ENCODE measurements at regions not wholly inside any gene's neighbourhood (a gene's known extent, or its start where the extent isn't known, plus 50 kb on each side); places are given as distances from the start of the nearest gene placed in this dataset.
"Not testable (repeated sequence)": the region's sequence is repeated elsewhere in the genome, so short reads cannot be mapped to it uniquely, and the experiment has no call there.

- Histone ChIP-seq H3K9me1 (replicated peaks; ENCODE audit: control insufficient read depth, extremely low read depth, insufficient read depth, low read length) (no peaks in the 10 kb centered on the region), H3K27me3 (ENCODE audit: control insufficient read depth in 2 of 2, insufficient read depth in 2 of 2, low read length in 2 of 2) (no peaks in the 10 kb centered on the region), H3K4me2 (ENCODE audit: insufficient read depth, low read length) (no peak overlapping the region), H4K20me1 (replicated peaks; ENCODE audit: control insufficient read depth, extremely low read depth, insufficient read depth, low read length) (no peaks in the 10 kb centered on the region), H3K36me3 (ENCODE audit: control insufficient read depth in 2 of 2, extremely low read depth in 1 of 2, insufficient read depth in 2 of 2, low read length in 2 of 2) (no peaks in the 10 kb centered on the region), H3K9me3 (replicated peaks; ENCODE audit: control insufficient read depth, insufficient read depth, low read length) (no peaks in the 10 kb centered on the region), H3K79me2 (ENCODE audit: control insufficient read depth, insufficient read depth, low read length) (no peaks in the 10 kb centered on the region), H2AFZ (ENCODE audit: low read depth, low read length) (no peak overlapping the region), H3K4me1 (ENCODE audit: control insufficient read depth, extremely low read depth, insufficient read depth, low read length) (peaks cover 8% of the 10 kb centered on the region), H3K9ac (replicated peaks; ENCODE audit: extremely low read depth, insufficient read depth, low read length) (no peak overlapping the region), H3K4me3 (replicated peaks in 1 of 3; ENCODE audit: insufficient read depth in 1 of 3, low read depth in 1 of 3, low read length in 3 of 3) (no peak overlapping the region), H3K27ac (ENCODE audit: insufficient read depth, low read depth, low read length) (no peak overlapping the region)
- CTCF ChIA-PET, result no interaction called here
- no TSS peak for BruUV-seq (replicated peaks)
- TF ChIP-seq GATA2 (IDR thresholded peaks at IDR 0.05; ENCODE audit: insufficient read depth, insufficient read length, low read depth, low read length), result no peak
- TF ChIP-seq EZH2 (IDR thresholded peaks at IDR 0.05; ENCODE audit: borderline replicate concordance, low read depth, low read length, severe bottlenecking), result no peak
- no peak for TF ChIP-seq POLR2AphosphoS5 (IDR thresholded peaks at IDR 0.05; ENCODE audit: insufficient read depth, low read depth, low read length)
- TF ChIP-seq MYC (IDR thresholded peaks at IDR 0.05; ENCODE audit: low read depth, low read length), result no peak
- TF ChIP-seq FOS (IDR thresholded peaks at IDR 0.05; ENCODE audit: borderline replicate concordance, insufficient read depth, low read length), result no peak
- TF ChIP-seq CTCF (IDR thresholded peaks at IDR 0.05; ENCODE audit: extremely low read depth in 1 of 2, insufficient read depth in 1 of 2, low read depth in 1 of 2, low read length in 2 of 2), result no peak
- no peak for TF ChIP-seq JUN (IDR thresholded peaks at IDR 0.05; ENCODE audit: borderline replicate concordance, insufficient read depth, insufficient read length, low read depth)
- TF ChIP-seq POLR2A (IDR thresholded peaks at IDR 0.05; ENCODE audit: low read depth, low read length), result no peak
- no peak for TF ChIP-seq MAX (IDR thresholded peaks at IDR 0.05; ENCODE audit: insufficient read depth, insufficient read length)
- POLR2A ChIA-PET, result no interaction called here
- dilution Hi-C loops (cut with MboI; ENCODE audit: extremely low pct_ligation_motif_present, low sequenced_read_pairs) (no loop called here), intact Hi-C loops (cut with micrococcal nuclease) (no loop called here)
- FAIRE-seq, result no peak
- no peak for DNase-seq (ENCODE audit: low read depth, low spot score)
Observed at GRCh38 chr15:96870580-96870979, 540.1 kb downstream of the NR2F2 start.

- POLR2A ChIA-PET; BruUV-seq (replicated peaks); H4K20me1 ChIP-seq (replicated peaks; ENCODE audit: control insufficient read depth, extremely low read depth, insufficient read depth, low read length); FAIRE-seq; H3K4me3 ChIP-seq (replicated peaks in 1 of 3; ENCODE audit: insufficient read depth in 1 of 3, low read depth in 1 of 3, low read length in 3 of 3); H3K27me3 ChIP-seq (ENCODE audit: control insufficient read depth in 2 of 2, insufficient read depth in 2 of 2, low read length in 2 of 2); intact Hi-C loops (cut with micrococcal nuclease); H3K79me2 ChIP-seq (ENCODE audit: control insufficient read depth, insufficient read depth, low read length); DNase-seq (ENCODE audit: low read depth, low spot score); H3K36me3 ChIP-seq (ENCODE audit: control insufficient read depth in 2 of 2, extremely low read depth in 1 of 2, insufficient read depth in 2 of 2, low read length in 2 of 2); H3K9me1 ChIP-seq (replicated peaks; ENCODE audit: control insufficient read depth, extremely low read depth, insufficient read depth, low read length); H3K9ac ChIP-seq (replicated peaks; ENCODE audit: extremely low read depth, insufficient read depth, low read length); H3K27ac ChIP-seq (ENCODE audit: insufficient read depth, low read depth, low read length); H3K9me3 ChIP-seq (replicated peaks; ENCODE audit: control insufficient read depth, insufficient read depth, low read length); H3K4me2 ChIP-seq (ENCODE audit: insufficient read depth, low read length); dilution Hi-C loops (cut with MboI; ENCODE audit: extremely low pct_ligation_motif_present, low sequenced_read_pairs); H2AFZ ChIP-seq (ENCODE audit: low read depth, low read length); H3K4me1 ChIP-seq (ENCODE audit: control insufficient read depth, extremely low read depth, insufficient read depth, low read length): not testable (repeated sequence)
- CTCF ChIA-PET, result interaction anchor here (1.7 kb wide), 1 partner anchor 16 kb away, joined by 3 read pairs; no protein-coding TSS in a partner anchor
Observed at GRCh38 chr15:96877442-96877841, 546.9 kb downstream of the NR2F2 start.

All from endothelial cell of umbilical vein (primary cell).